ENCODE measurements at regions not wholly inside any gene's neighbourhood (a gene's known extent, or its start where the extent isn't known, plus 50 kb on each side); places are given as distances from the start of the nearest gene placed in this dataset.

- Histone ChIP-seq H3K27me3 (no peaks in the 10 kb centered on the region), H3K4me1 (peaks cover 40 to 41% of the 10 kb centered on the region in 2 donors), H3K36me3 (no peaks in the 10 kb centered on the region), H3K27ac (no peak overlapping the region), H3K4me3 (no peak overlapping the region), H3K9me3 (no peaks in the 10 kb centered on the region)
- intact Hi-C loops (cut with DNase I): no loop called here
- ATAC-seq (no peak), DNase-seq (no peak)
- TF ChIP-seq CTCF (IDR thresholded peaks at IDR 0.05): no peak
Observed at GRCh38 chr13:97120976-97121375, 101.2 kb upstream of the MBNL2 start.

- Histone ChIP-seq H3K4me1 (peaks cover 39 to 43% of the 10 kb centered on the region in 2 donors), H3K4me3 (no peak overlapping the region), H3K9me3 (no peaks in the 10 kb centered on the region), H3K27me3 (no peaks in the 10 kb centered on the region), H3K36me3 (no peaks in the 10 kb centered on the region), H3K27ac (no peak overlapping the region)
- TF ChIP-seq CTCF (IDR thresholded peaks at IDR 0.05): no peak
- ATAC-seq: no peak
- intact Hi-C loops (cut with DNase I): no loop called here
- no peak for DNase-seq
Observed at GRCh38 chr13:97121894-97122293, 100.2 kb upstream of the MBNL2 start.

GRCh38 chr13:97122381-97122996 is 99.6 kb upstream of the MBNL2 start:
- TF ChIP-seq CTCF (IDR thresholded peaks at IDR 0.05): no peak
- no peak for ATAC-seq
- Histone ChIP-seq H3K9me3 (no peaks in the 10 kb centered on the region), H3K36me3 (no peaks in the 10 kb centered on the region), H3K27ac (no peak overlapping the region), H3K4me3 (no peak overlapping the region), H3K27me3 (no peaks in the 10 kb centered on the region), H3K4me1 (peaks cover 37 to 38% of the 10 kb centered on the region in 2 donors)
- intact Hi-C loops (cut with DNase I): no loop called here
- DNase-seq: no peak

- Histone ChIP-seq H3K4me1 (peaks cover 37 to 38% of the 10 kb centered on the region in 2 donors), H3K27ac (peak overlapping the region; percentile 63 to 79), H3K9me3 (no peaks in the 10 kb centered on the region), H3K4me3 (no peak overlapping the region), H3K27me3 (no peaks in the 10 kb centered on the region), H3K36me3 (no peaks in the 10 kb centered on the region)
- TF ChIP-seq CTCF (IDR thresholded peaks at IDR 0.05): no peak
- DNase-seq (no peak), ATAC-seq (no peak)
- intact Hi-C loops (cut with DNase I): no loop called here
Observed at GRCh38 chr13:97124206-97124605, 97.9 kb upstream of the MBNL2 start.

GRCh38 chr13:97124915-97125809 is 97.0 kb upstream of the MBNL2 start:
- H3K27me3 ChIP-seq: no peaks in the 10 kb centered on the region
- H3K27ac ChIP-seq: peak overlapping the region; percentile 63 to 79
- peak in 2 of 4 donors; percentile 94 to 96 for DNase-seq
- no peaks in the 10 kb centered on the region for H3K36me3 ChIP-seq
- H3K4me1 ChIP-seq: peaks cover 37 to 38% of the 10 kb centered on the region in 2 donors
- ATAC-seq: peak; percentile 65
- no peak overlapping the region for H3K4me3 ChIP-seq
- intact Hi-C loops (cut with DNase I): no loop called here
- H3K9me3 ChIP-seq: no peaks in the 10 kb centered on the region
- no peak for TF ChIP-seq CTCF (IDR thresholded peaks at IDR 0.05)

Measured in left lung (tissue), 4 donors.